B cell (primary cell): ENCODE measurements at regions not wholly inside any gene's neighbourhood (a gene's known extent, or its start where the extent isn't known, plus 50 kb on each side); places are given as distances from the start of the nearest gene placed in this dataset.

Source experiments
- CTCF ChIP-seq: fragments of 200-600 bp; IDR thresholded peaks from one replicate; pipeline ENCODE4 v1.8.0; 2022; ENCODE audit warnings: antibody characterized with exemption, mild to moderate bottlenecking
- EZH2 ChIP-seq: IDR thresholded peaks from 2 replicates; pipeline ENCODE4 v1.6.1; 2012; ENCODE audit warnings: borderline replicate concordance, low read depth, mild to moderate bottlenecking, moderate library complexity, low read length; ENCODE audit not compliant: insufficient read depth, poor library complexity, severe bottlenecking

- no peak for TF ChIP-seq CTCF
- no peak for TF ChIP-seq EZH2
Observed at GRCh38 chr7:35874886-35875285, 74.0 kb downstream of the SEPTIN7 start.
